WTC11 (cell line): ENCODE measurements at regions not wholly inside any gene's neighbourhood (a gene's known extent, or its start where the extent isn't known, plus 50 kb on each side); places are given as distances from the start of the nearest gene placed in this dataset.

ENCODE experiments used
- ATAC-seq: fragments of 200-7000 bp; cut with Tn5 transposase; 2 replicates; pipeline ENCODE4 v1.10.0; 2021; ENCODE audit warnings: mild to moderate bottlenecking, moderate library complexity
- CTCF ChIA-PET: fragments of 300-600 bp; sonication (Branson Sonifier 250); formaldehyde crosslinking; loops from one replicate; lab custom pipeline; 2021; ENCODE audit warnings: antibody characterized with exemption; lab: Charles Lee
- POLR2A ChIA-PET: fragments of 350-600 bp; sonication (Branson Sonifier 250); formaldehyde crosslinking; loops from one replicate; lab custom pipeline; 2021; ENCODE audit warnings: antibody characterized with exemption; lab: Charles Lee
- DNase-seq: peaks from one replicate; pipeline ENCODE4 v3.0.0; 2021; ENCODE audit warnings: low spot score
- H3K27ac Mint-ChIP-seq: 2 replicates; pipeline ENCODE4 v1.8.0; 2021; ENCODE audit warnings: mixed read lengths
- H3K27me3 Mint-ChIP-seq: 2 replicates; pipeline ENCODE4 v1.8.0; 2021; ENCODE audit warnings: low read depth, mild to moderate bottlenecking, moderate library complexity, mixed read lengths
- H3K36me3 Mint-ChIP-seq: 2 replicates; pipeline ENCODE4 v1.8.0; 2021; ENCODE audit warnings: mixed read lengths
- H3K4me1 Mint-ChIP-seq: 2 replicates; pipeline ENCODE4 v1.8.0; 2022; ENCODE audit warnings: mixed read lengths
- H3K4me3 Mint-ChIP-seq: 2 replicates; pipeline ENCODE4 v1.8.0; 2021; ENCODE audit warnings: mild to moderate bottlenecking, moderate library complexity, mixed read lengths
- H3K9me3 Mint-ChIP-seq: 2 replicates; pipeline ENCODE4 v1.8.0; 2021; ENCODE audit warnings: mixed read lengths
- ATF3 ChIP-seq: sonication (generic); formaldehyde crosslinking; conservative IDR thresholded peaks from 2 replicates; pipeline ENCODE4 v1.8.1; 2022; ENCODE audit warnings: mild to moderate bottlenecking, missing genetic modification reagents
- CREM ChIP-seq: sonication (generic); formaldehyde crosslinking; IDR thresholded peaks from 2 replicates; pipeline ENCODE4 v1.8.1; 2022; ENCODE audit warnings: mild to moderate bottlenecking, missing genetic modification reagents, moderate library complexity
- CTCF ChIP-seq: fragments of 200-600 bp; IDR thresholded peaks from 2 replicates; pipeline ENCODE4 v1.8.0; 2022; ENCODE audit warnings: antibody characterized with exemption
- E2F1 ChIP-seq: sonication (generic); formaldehyde crosslinking; IDR thresholded peaks from 2 replicates; pipeline ENCODE4 v1.8.0; 2022; ENCODE audit warnings: mild to moderate bottlenecking, missing genetic modification reagents
- E2F5 ChIP-seq: sonication (generic); formaldehyde crosslinking; IDR thresholded peaks from 2 replicates; pipeline ENCODE4 v1.8.1; 2022; ENCODE audit warnings: mild to moderate bottlenecking, moderate library complexity, missing genetic modification reagents
- ELF4 ChIP-seq: sonication (generic); formaldehyde crosslinking; IDR thresholded peaks from 2 replicates; pipeline ENCODE4 v1.8.1; 2022; ENCODE audit warnings: low read depth, mild to moderate bottlenecking, moderate library complexity, missing genetic modification reagents
- ERG ChIP-seq: fragments of 250-450 bp; sonication (Bioruptor Pico); IDR thresholded peaks from 2 replicates; pipeline ENCODE4 v1.8.0; 2021; ENCODE audit warnings: mild to moderate bottlenecking
- FOXJ3 ChIP-seq: sonication (generic); formaldehyde crosslinking; IDR thresholded peaks from 2 replicates; pipeline ENCODE4 v1.9.0; 2021; ENCODE audit warnings: missing genetic modification reagents, mild to moderate bottlenecking, borderline replicate concordance
- KAT7 ChIP-seq: sonication (generic); formaldehyde crosslinking; IDR thresholded peaks from 2 replicates; pipeline ENCODE4 v1.8.1; 2023; ENCODE audit warnings: missing genetic modification reagents, mild to moderate bottlenecking, borderline replicate concordance
- NFYB ChIP-seq: sonication (generic); formaldehyde crosslinking; conservative IDR thresholded peaks from 2 replicates; pipeline ENCODE4 v1.8.0; 2022; ENCODE audit warnings: low read depth, missing genetic modification reagents
- NR1H2 ChIP-seq: sonication (generic); formaldehyde crosslinking; IDR thresholded peaks from 2 replicates; pipeline ENCODE4 v1.9.0; 2021; ENCODE audit warnings: mild to moderate bottlenecking, moderate library complexity, missing genetic modification reagents
- PREB ChIP-seq: sonication (generic); formaldehyde crosslinking; IDR thresholded peaks from 2 replicates; pipeline ENCODE4 v1.8.1; 2022; ENCODE audit warnings: mild to moderate bottlenecking, missing genetic modification reagents, moderate library complexity, borderline replicate concordance
- RORB ChIP-seq: fragments of 250-450 bp; sonication (Bioruptor Pico); IDR thresholded peaks from 2 replicates; pipeline ENCODE4 v1.9.0; 2021; ENCODE audit warnings: mild to moderate bottlenecking
- SMAD3 ChIP-seq: sonication (generic); formaldehyde crosslinking; IDR thresholded peaks from 2 replicates; pipeline ENCODE4 v1.8.0; 2022; ENCODE audit warnings: missing genetic modification reagents, mild to moderate bottlenecking, borderline replicate concordance
- TEAD1 ChIP-seq: sonication (generic); formaldehyde crosslinking; IDR thresholded peaks from 2 replicates; pipeline ENCODE4 v1.8.0; 2022; ENCODE audit warnings: mild to moderate bottlenecking, missing genetic modification reagents
- TP53 ChIP-seq: sonication (generic); formaldehyde crosslinking; IDR thresholded peaks from 2 replicates; pipeline ENCODE4 v1.8.1; 2023; ENCODE audit warnings: mild to moderate bottlenecking, missing genetic modification reagents
- USF1 ChIP-seq: sonication (generic); formaldehyde crosslinking; IDR thresholded peaks from 2 replicates; pipeline ENCODE4 v1.8.0; 2022; ENCODE audit warnings: mild to moderate bottlenecking, missing genetic modification reagents
- USF2 ChIP-seq: sonication (generic); formaldehyde crosslinking; IDR thresholded peaks from 2 replicates; pipeline ENCODE4 v1.8.1; 2023; ENCODE audit warnings: mild to moderate bottlenecking, missing genetic modification reagents, moderate library complexity
- ZMAT4 ChIP-seq: fragments of 250-450 bp; sonication (Bioruptor Pico); IDR thresholded peaks from 2 replicates; pipeline ENCODE4 v1.9.0; 2021; ENCODE audit warnings: mild to moderate bottlenecking
- ZNF396 ChIP-seq: fragments of 250-450 bp; sonication (Bioruptor Pico); IDR thresholded peaks from 2 replicates; pipeline ENCODE4 v1.8.0; 2021; ENCODE audit warnings: mild to moderate bottlenecking, moderate library complexity, borderline replicate concordance
- ZNF423 ChIP-seq: fragments of 250-450 bp; sonication (Bioruptor Pico); IDR thresholded peaks from 2 replicates; pipeline ENCODE4 v2.1.2; 2022; ENCODE audit warnings: mild to moderate bottlenecking, moderate library complexity
- ZNF425 ChIP-seq: fragments of 250-450 bp; sonication (Bioruptor Pico); conservative IDR thresholded peaks from 2 replicates; pipeline ENCODE4 v1.9.0; 2021; ENCODE audit warnings: mild to moderate bottlenecking
- ZSCAN18 ChIP-seq: fragments of 250-450 bp; sonication (Bioruptor Pico); IDR thresholded peaks from 2 replicates; pipeline ENCODE4 v2.1.2; 2022; ENCODE audit warnings: mild to moderate bottlenecking, moderate library complexity

- CTCF ChIA-PET, result no interaction called here
- no peak for TF ChIP-seq ZNF425 (CRISPR knock-in tag)
- no peak for TF ChIP-seq ZSCAN18 (CRISPR knock-in tag)
- no peak for TF ChIP-seq ZNF396 (CRISPR knock-in tag)
- no peak for TF ChIP-seq TP53
- no peak for TF ChIP-seq CREM (CRISPR knock-in tag)
- no peak for TF ChIP-seq E2F1 (CRISPR knock-in tag)
- TF ChIP-seq ELF4 (CRISPR knock-in tag), result no peak
- no peak for TF ChIP-seq USF1 (CRISPR knock-in tag)
- no peak for TF ChIP-seq ATF3 (CRISPR knock-in tag)
- TF ChIP-seq NR1H2, result no peak
- no peak for TF ChIP-seq USF2 (CRISPR knock-in tag)
- Mint-ChIP-seq H3K27me3 (no peaks in the 10 kb centered on the region), H3K9me3 (peaks cover 4% of the 10 kb centered on the region; the same call in 1 of the 2 replicates), H3K27ac (no peak overlapping the region), H3K4me1 (peaks cover 6% of the 10 kb centered on the region), H3K36me3 (no peaks in the 10 kb centered on the region), H3K4me3 (no peak overlapping the region)
- ATAC-seq (no peak), DNase-seq (no peak)
- POLR2A ChIA-PET, result no interaction called here
Measured at GRCh38 chr7:136803028-136803427, 65.4 kb upstream of the CHRM2 start.

GRCh38 chr7:136783934-136784333 lies 84.5 kb upstream of the CHRM2 start:
- DNase-seq (no peak), ATAC-seq (no peak)
- Mint-ChIP-seq H3K4me3 (no peak overlapping the region), H3K27ac (no peak overlapping the region), H3K4me1 (0 out of 2 replicates have a peak, but pooled peaks cover 4% of the 10 kb centered on the region), H3K27me3 (no peaks in the 10 kb centered on the region), H3K36me3 (peaks cover 5% of the 10 kb centered on the region; the same call in 1 of the 2 replicates), H3K9me3 (peaks cover 8% of the 10 kb centered on the region)
- CTCF ChIA-PET, result no interaction called here
- POLR2A ChIA-PET, result no interaction called here
- TF ChIP-seq PREB (CRISPR knock-in tag) (no peak), E2F5 (CRISPR knock-in tag) (no peak), ZMAT4 (CRISPR knock-in tag) (no peak), TEAD1 (CRISPR knock-in tag) (no peak), SMAD3 (CRISPR knock-in tag) (no peak), FOXJ3 (CRISPR knock-in tag) (no peak), ERG (CRISPR knock-in tag) (no peak), KAT7 (CRISPR knock-in tag) (no peak), CTCF (no peak), ZNF423 (CRISPR knock-in tag) (no peak), RORB (CRISPR knock-in tag) (no peak), NFYB (CRISPR knock-in tag) (no peak)
